CD4-positive, alpha-beta T cell (primary cell): ENCODE measurements at regions not wholly inside any gene's neighbourhood (a gene's known extent, or its start where the extent isn't known, plus 50 kb on each side); places are given as distances from the start of the nearest gene placed in this dataset.

ENCODE experiments used
- ATAC-seq: fragments of 200-7000 bp; cut with Tn5 transposase; one replicate; pipeline ENCODE4 v1.10.0; 2022; ENCODE audit warnings: mild to moderate bottlenecking; ENCODE audit not compliant: poor library complexity
- CTCF ChIA-PET: fragments of 350-600 bp; sonication (Branson Sonifier 250); formaldehyde crosslinking; loops from one replicate; lab custom pipeline; 2021; ENCODE audit warnings: antibody characterized with exemption, inconsistent platforms; lab: Charles Lee
- POLR2A ChIA-PET: fragments of 350-600 bp; sonication (Branson Sonifier 250); formaldehyde crosslinking; loops from one replicate; lab custom pipeline; 2021; ENCODE audit warnings: antibody characterized with exemption, inconsistent platforms; lab: Charles Lee
- DNase-seq, 14 experiments: peaks; one replicate each; pipeline ENCODE4 v3.0.0-alpha.2; 2013 to 2020; ENCODE audit warnings: mixed read lengths in 2 of 14
- H3K27ac ChIP-seq, 2 donors: one replicate each; pipeline versions ENCODE4 v1.5.1 to v1.7.0; 2013; ENCODE audit warnings: low read length in 2 of 2, low read depth in 1 of 2, mild to moderate bottlenecking in 1 of 2
- H3K27me3 ChIP-seq, 2 experiments: 1 replicate in 1 of 2; 2 replicates in 1 of 2; pipeline versions ENCODE4 v1.6.1 to v1.7.0; 2013; ENCODE audit warnings: low read length in 2 of 2, control low read depth in 1 of 2, mild to moderate bottlenecking in 1 of 2, moderate library complexity in 1 of 2; ENCODE audit not compliant: insufficient read depth in 2 of 2, control insufficient read depth in 1 of 2
- H3K36me3 ChIP-seq: one replicate; pipeline ENCODE4 v1.6.1; 2013; ENCODE audit warnings: low read length, control low read depth; ENCODE audit not compliant: insufficient read depth
- H3K4me1 ChIP-seq: one replicate; pipeline ENCODE4 v1.6.1; 2013; ENCODE audit warnings: low read length, control low read depth; ENCODE audit not compliant: insufficient read depth
- H3K4me3 ChIP-seq: one replicate; pipeline ENCODE4 v1.5.1; 2013; ENCODE audit warnings: mild to moderate bottlenecking, low read length, moderate library complexity
- H3K9me3 ChIP-seq, 2 experiments: 1 replicate in 1 of 2; 2 replicates in 1 of 2; pipeline versions ENCODE4 v1.6.1 to v1.7.0; 2013; ENCODE audit warnings: low read length in 2 of 2, mild to moderate bottlenecking in 2 of 2, control low read depth in 1 of 2, moderate library complexity in 1 of 2; ENCODE audit not compliant: control insufficient read depth in 1 of 2, insufficient read depth in 1 of 2
- H3K27ac Mint-ChIP-seq: one replicate; pipeline ENCODE4 v1.8.0; 2020; ENCODE audit warnings: mixed read lengths
- H3K27me3 Mint-ChIP-seq: one replicate; pipeline ENCODE4 v1.8.0; 2021; ENCODE audit warnings: mixed read lengths
- H3K36me3 Mint-ChIP-seq: one replicate; pipeline ENCODE4 v1.8.0; 2021; ENCODE audit warnings: low read depth, mixed read lengths
- H3K4me1 Mint-ChIP-seq: one replicate; pipeline ENCODE4 v1.8.0; 2021; ENCODE audit warnings: low read depth, mixed read lengths
- H3K4me3 Mint-ChIP-seq: one replicate; pipeline ENCODE4 v1.8.0; 2020; ENCODE audit warnings: mild to moderate bottlenecking, mixed read lengths
- H3K9me3 Mint-ChIP-seq: one replicate; pipeline ENCODE4 v1.8.0; 2020; ENCODE audit warnings: mixed read lengths
- intact Hi-C, 2 experiments: fragments of 100-400 bp; cut with DNase I in 1 of 2; cut with micrococcal nuclease in 1 of 2; formaldehyde crosslinking; loops; one replicate each; pipeline versions ENCODE4 v1.15.1 to v1.9.0; 2023 to 2025; cut with DNase I, micrococcal nuclease
- TF ChIP-seq, protein P1 (sequence below): fragments of 200-600 bp; IDR thresholded peaks from one replicate; pipeline ENCODE4 v1.8.0; 2022; ENCODE audit warnings: antibody characterized with exemption, mild to moderate bottlenecking

DNA sequence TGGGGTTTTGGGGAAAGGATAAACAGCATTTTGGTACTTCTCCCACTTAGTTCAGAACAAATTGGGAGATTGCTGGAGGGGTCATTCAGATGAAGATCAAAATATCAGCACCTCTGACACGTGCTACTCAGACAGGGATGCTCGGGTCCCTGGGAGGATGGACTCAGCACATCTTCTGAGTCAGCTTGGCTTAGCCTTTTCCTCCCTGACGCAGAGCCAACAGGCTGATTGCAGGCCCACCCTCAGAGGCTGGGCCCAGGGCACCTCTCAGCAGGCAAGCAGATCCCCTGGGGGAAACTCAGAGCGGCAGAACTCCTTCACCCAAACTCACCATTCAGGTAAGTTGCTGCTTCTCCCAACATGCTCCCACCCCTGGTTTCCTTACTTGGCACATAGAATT lies 304.9 kb downstream of the TLE3 start:
- DNase-seq (no peak), ATAC-seq (no peak)
- Histone ChIP-seq H3K4me1 (no peaks in the 10 kb centered on the region), H3K4me3 (no peak overlapping the region), H3K36me3 (no peaks in the 10 kb centered on the region), H3K9me3 (peaks cover 8 to 14% of the 10 kb centered on the region in 2 experiments), H3K27ac (no peak overlapping the region), H3K27me3 (peaks cover 0 to 6% of the 10 kb centered on the region in 2 experiments)
- no peak overlapping the region for H3K4me3 Mint-ChIP-seq
- no peaks in the 10 kb centered on the region for H3K4me1 Mint-ChIP-seq
- no peaks in the 10 kb centered on the region for H3K9me3 Mint-ChIP-seq
- H3K27ac Mint-ChIP-seq: no peak overlapping the region
- ChIA-PET CTCF (no interaction called here), POLR2A (no interaction called here)
- TF ChIP-seq, protein P1, sequence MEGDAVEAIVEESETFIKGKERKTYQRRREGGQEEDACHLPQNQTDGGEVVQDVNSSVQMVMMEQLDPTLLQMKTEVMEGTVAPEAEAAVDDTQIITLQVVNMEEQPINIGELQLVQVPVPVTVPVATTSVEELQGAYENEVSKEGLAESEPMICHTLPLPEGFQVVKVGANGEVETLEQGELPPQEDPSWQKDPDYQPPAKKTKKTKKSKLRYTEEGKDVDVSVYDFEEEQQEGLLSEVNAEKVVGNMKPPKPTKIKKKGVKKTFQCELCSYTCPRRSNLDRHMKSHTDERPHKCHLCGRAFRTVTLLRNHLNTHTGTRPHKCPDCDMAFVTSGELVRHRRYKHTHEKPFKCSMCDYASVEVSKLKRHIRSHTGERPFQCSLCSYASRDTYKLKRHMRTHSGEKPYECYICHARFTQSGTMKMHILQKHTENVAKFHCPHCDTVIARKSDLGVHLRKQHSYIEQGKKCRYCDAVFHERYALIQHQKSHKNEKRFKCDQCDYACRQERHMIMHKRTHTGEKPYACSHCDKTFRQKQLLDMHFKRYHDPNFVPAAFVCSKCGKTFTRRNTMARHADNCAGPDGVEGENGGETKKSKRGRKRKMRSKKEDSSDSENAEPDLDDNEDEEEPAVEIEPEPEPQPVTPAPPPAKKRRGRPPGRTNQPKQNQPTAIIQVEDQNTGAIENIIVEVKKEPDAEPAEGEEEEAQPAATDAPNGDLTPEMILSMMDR: no peak
- intact Hi-C loops: no loop called here
- peaks cover 4% of the 10 kb centered on the region for H3K27me3 Mint-ChIP-seq
- H3K36me3 Mint-ChIP-seq: no peaks in the 10 kb centered on the region

GRCh38 chr15:69793431-69793780 lies 304.3 kb downstream of the TLE3 start:
- Mint-ChIP-seq H3K27ac (no peak overlapping the region), H3K27me3 (peaks cover 4% of the 10 kb centered on the region), H3K4me1 (no peaks in the 10 kb centered on the region), H3K9me3 (no peaks in the 10 kb centered on the region), H3K36me3 (no peaks in the 10 kb centered on the region), H3K4me3 (no peak overlapping the region)
- no peak for ATAC-seq
- Histone ChIP-seq H3K27ac (no peak overlapping the region), H3K4me3 (no peak overlapping the region), H3K27me3 (peaks cover 0 to 6% of the 10 kb centered on the region in 2 experiments), H3K4me1 (no peaks in the 10 kb centered on the region), H3K36me3 (no peaks in the 10 kb centered on the region), H3K9me3 (peaks cover 8 to 14% of the 10 kb centered on the region in 2 experiments)
- CTCF ChIA-PET: no interaction called here
- intact Hi-C loops: no loop called here
- TF ChIP-seq, protein P1: no peak
- POLR2A ChIA-PET: no interaction called here
- DNase-seq: no peak

- Histone ChIP-seq H3K4me1 (no peaks in the 10 kb centered on the region), H3K9me3 (peaks cover 8 to 14% of the 10 kb centered on the region in 2 experiments), H3K36me3 (no peaks in the 10 kb centered on the region), H3K27ac (no peak overlapping the region), H3K4me3 (no peak overlapping the region), H3K27me3 (peaks cover 0 to 6% of the 10 kb centered on the region in 2 experiments)
- Mint-ChIP-seq H3K27ac (no peak overlapping the region), H3K36me3 (no peaks in the 10 kb centered on the region), H3K4me3 (no peak overlapping the region), H3K4me1 (no peaks in the 10 kb centered on the region), H3K27me3 (peaks cover 3% of the 10 kb centered on the region), H3K9me3 (no peaks in the 10 kb centered on the region)
- TF ChIP-seq, protein P1: no peak
- intact Hi-C loops: no loop called here
- DNase-seq (no peak), ATAC-seq (no peak)
- ChIA-PET CTCF (no interaction called here), POLR2A (no interaction called here)
Observed at GRCh38 chr15:69793781-69794451, 303.8 kb downstream of the TLE3 start.
